HEK293T (cell line): ENCODE measurements at regions not wholly inside any gene's neighbourhood (a gene's known extent, or its start where the extent isn't known, plus 50 kb on each side); places are given as distances from the start of the nearest gene placed in this dataset.

Experiments used
- CTCF ChIA-PET: fragments of 350-600 bp; formaldehyde crosslinking; extraction: SDS; loops from one replicate; lab custom pipeline; 2021; ENCODE audit warnings: antibody characterized with exemption, inconsistent platforms; lab: Yijun Ruan, JAX
- POLR2A ChIA-PET: fragments of 350-600 bp; formaldehyde crosslinking; extraction: SDS; loops from one replicate; lab custom pipeline; 2020; ENCODE audit warnings: antibody characterized with exemption, inconsistent platforms; lab: Yijun Ruan, JAX
- DNase-seq: peaks from one replicate; pipeline ENCODE4 v3.0.0; 2012; ENCODE audit warnings: mixed read lengths; ENCODE audit errors: extremely low spot score
- ARNT ChIP-seq: fragments of 450-650 bp; IDR thresholded peaks from 2 replicates; pipeline ENCODE4 v1.6.1; 2017; ENCODE audit warnings: mild to moderate bottlenecking
- BHLHE40 ChIP-seq: fragments of 450-650 bp; IDR thresholded peaks from 2 replicates; pipeline ENCODE4 v1.6.1; 2016; ENCODE audit warnings: mild to moderate bottlenecking, moderate library complexity, borderline replicate concordance
- CTBP1 ChIP-seq: fragments of 450-650 bp; IDR thresholded peaks from 2 replicates; pipeline ENCODE4 v1.6.1; 2016; ENCODE audit warnings: borderline replicate concordance
- ELF4 ChIP-seq: fragments of 450-650 bp; IDR thresholded peaks from 2 replicates; pipeline ENCODE4 v1.6.1; 2017; ENCODE audit warnings: antibody characterized with exemption
- FOXA1 ChIP-seq: fragments of 450-650 bp; IDR thresholded peaks from 2 replicates; pipeline ENCODE4 v1.6.1; 2016; ENCODE audit warnings: mild to moderate bottlenecking
- FOXK2 ChIP-seq: fragments of 450-650 bp; IDR thresholded peaks from 2 replicates; pipeline ENCODE4 v1.6.1; 2016; ENCODE audit warnings: mild to moderate bottlenecking
- FOXM1 ChIP-seq: fragments of 450-650 bp; IDR thresholded peaks from 2 replicates; pipeline ENCODE4 v1.6.1; 2017; ENCODE audit warnings: mild to moderate bottlenecking, borderline replicate concordance
- HDGF ChIP-seq: fragments of 450-650 bp; IDR thresholded peaks from 2 replicates; pipeline ENCODE4 v1.6.1; 2017; ENCODE audit warnings: antibody characterized with exemption, borderline replicate concordance
- L3MBTL2 ChIP-seq: fragments of 450-650 bp; conservative IDR thresholded peaks from 2 replicates; pipeline ENCODE4 v1.6.1; 2016; ENCODE audit warnings: mild to moderate bottlenecking
- LEF1 ChIP-seq: fragments of 450-650 bp; IDR thresholded peaks from 2 replicates; pipeline ENCODE4 v1.6.1; 2017; ENCODE audit warnings: mild to moderate bottlenecking, borderline replicate concordance
- NFRKB ChIP-seq: fragments of 450-650 bp; IDR thresholded peaks from 2 replicates; pipeline ENCODE4 v1.6.1; 2016; ENCODE audit warnings: mild to moderate bottlenecking, moderate library complexity
- SP1 ChIP-seq: fragments of 450-650 bp; IDR thresholded peaks from 2 replicates; pipeline ENCODE4 v1.6.1; 2017
- SUZ12 ChIP-seq: fragments of 450-650 bp; IDR thresholded peaks from 2 replicates; pipeline ENCODE4 v1.6.1; 2016; ENCODE audit warnings: mild to moderate bottlenecking
- TARDBP ChIP-seq: fragments of 450-650 bp; IDR thresholded peaks from 2 replicates; pipeline ENCODE4 v1.6.1; 2016
- ZNF384 ChIP-seq: fragments of 450-650 bp; IDR thresholded peaks from 2 replicates; pipeline ENCODE4 v1.6.1; 2016
- TF ChIP-seq, protein P1 (sequence below): fragments of 450-650 bp; IDR thresholded peaks from 2 replicates; pipeline ENCODE4 v1.6.1; 2016

DNA sequence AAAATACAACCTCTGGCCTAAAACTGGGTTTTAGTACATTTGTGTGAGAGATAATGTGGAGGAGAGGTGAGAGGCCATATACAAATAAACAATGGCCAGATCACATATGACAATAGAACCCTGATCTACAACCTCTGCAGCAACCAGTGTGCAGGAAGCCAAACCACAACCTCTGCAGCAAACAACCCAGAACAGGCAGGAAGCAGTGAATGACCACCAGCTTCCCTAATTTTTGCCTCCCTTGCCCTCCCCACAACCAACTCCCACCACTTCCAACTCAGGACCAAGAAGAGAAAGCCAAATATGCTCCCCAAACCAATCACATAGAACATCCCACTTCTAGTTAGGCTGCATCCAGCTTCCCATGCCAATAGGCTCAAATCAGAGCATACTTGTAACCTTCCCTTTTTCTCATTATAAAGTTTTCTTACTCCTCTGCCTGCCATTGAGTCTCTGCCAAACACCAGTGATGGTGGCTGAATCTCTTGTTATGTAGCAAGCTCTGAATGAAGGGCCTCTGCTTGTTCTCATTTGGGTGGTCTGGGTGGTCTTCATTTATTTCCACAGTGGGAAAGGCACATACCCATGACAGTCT, 102.6 kb upstream of the GAP43 start:
- POLR2A ChIA-PET: no interaction called here
- TF ChIP-seq ARNT (no peak), FOXK2 (no peak), SP1 (no peak), ZNF384 (no peak), FOXA1 (no peak), L3MBTL2 (no peak), ELF4 (no peak), CTBP1 (no peak), BHLHE40 (no peak), FOXM1 (no peak), HDGF (no peak), TARDBP (no peak), NFRKB (no peak), SUZ12 (no peak), LEF1 (no peak)
- TF ChIP-seq, protein P1, sequence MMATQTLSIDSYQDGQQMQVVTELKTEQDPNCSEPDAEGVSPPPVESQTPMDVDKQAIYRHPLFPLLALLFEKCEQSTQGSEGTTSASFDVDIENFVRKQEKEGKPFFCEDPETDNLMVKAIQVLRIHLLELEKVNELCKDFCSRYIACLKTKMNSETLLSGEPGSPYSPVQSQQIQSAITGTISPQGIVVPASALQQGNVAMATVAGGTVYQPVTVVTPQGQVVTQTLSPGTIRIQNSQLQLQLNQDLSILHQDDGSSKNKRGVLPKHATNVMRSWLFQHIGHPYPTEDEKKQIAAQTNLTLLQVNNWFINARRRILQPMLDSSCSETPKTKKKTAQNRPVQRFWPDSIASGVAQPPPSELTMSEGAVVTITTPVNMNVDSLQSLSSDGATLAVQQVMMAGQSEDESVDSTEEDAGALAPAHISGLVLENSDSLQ: no peak
- DNase-seq: no peak
- CTCF ChIA-PET: no interaction called here

DNA sequence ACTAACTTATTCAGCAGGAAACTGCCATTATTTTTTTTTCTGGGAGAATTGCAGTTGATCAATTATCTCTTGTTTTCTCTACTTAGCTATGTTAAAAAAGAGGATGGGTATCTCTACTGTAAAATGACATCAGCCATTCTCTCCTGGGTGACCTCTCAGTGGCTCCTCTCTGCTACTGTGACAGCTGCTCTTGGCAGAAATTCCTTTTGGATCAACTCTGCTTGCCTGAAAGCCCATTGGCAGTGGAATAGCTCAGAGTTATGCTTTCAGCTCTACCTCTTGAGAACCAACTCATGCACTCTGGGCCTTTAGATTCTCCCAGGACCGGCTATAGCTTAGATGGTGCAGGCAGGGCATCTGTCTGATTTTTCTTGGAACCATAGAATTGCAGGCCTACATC, 99.9 kb upstream of the GAP43 start:
- ChIA-PET POLR2A (interaction anchor here (1.1 kb wide), 1 partner anchor 10 kb away, joined by 4 read pairs; no protein-coding TSS in a partner anchor), CTCF (no interaction called here)
- no peak for DNase-seq

DNA sequence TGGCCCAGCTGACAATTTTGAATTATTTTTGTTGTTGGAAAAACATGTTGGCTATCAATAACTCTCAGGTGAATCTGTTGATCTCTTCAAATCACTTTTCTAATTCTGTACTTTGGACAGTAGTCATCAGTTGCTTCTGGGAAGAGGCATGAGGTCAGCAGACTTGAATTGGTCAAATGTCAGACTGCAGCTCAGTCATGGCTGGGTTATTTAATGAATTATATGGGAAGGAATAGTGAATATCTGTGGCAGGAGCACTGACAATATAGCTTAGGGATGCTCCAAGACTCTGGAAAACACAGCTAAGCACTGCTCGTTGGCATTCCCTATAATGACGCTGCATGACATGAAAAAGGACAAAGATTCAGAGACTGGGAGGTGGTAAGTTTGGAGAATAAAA, 98.8 kb upstream of the GAP43 start:
- CTCF ChIA-PET: no interaction called here
- TF ChIP-seq BHLHE40 (no peak), ARNT (no peak), NFRKB (no peak), HDGF (no peak), CTBP1 (no peak), L3MBTL2 (no peak), FOXK2 (no peak)
- TF ChIP-seq, protein P1: no peak
- no peak for DNase-seq
- POLR2A ChIA-PET: no interaction called here

More for the DNA sequence above, 99.9 kb upstream of the GAP43 start:
- TF ChIP-seq, protein P1: no peak
- TF ChIP-seq ARNT (no peak), NFRKB (no peak), FOXM1 (no peak), SP1 (no peak), TARDBP (no peak)

DNA sequence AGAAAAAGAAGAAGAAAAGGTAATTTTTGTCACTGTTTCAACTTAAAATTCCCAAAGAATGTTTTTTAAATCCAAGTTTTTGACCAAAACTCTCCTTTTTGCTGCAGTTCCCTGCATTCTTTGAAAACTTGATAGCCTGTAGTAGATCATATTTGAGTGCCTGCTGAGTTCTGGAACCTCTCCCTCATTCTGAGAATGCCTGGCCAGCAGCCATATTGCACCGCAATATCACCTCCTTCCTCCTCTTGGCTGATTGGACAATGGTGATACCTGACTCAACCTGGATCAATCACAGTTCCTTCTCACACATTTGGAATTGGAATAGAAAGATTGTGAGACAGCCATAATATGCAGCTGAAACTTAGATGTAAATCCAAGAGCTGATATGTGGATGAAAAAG, 97.6 kb upstream of the GAP43 start:
- no peak for DNase-seq
- TF ChIP-seq, protein P1: no peak
- TF ChIP-seq NFRKB: no peak
- no peak for TF ChIP-seq BHLHE40
- TF ChIP-seq HDGF: no peak
- CTCF ChIA-PET: no interaction called here
- POLR2A ChIA-PET: no interaction called here

DNA sequence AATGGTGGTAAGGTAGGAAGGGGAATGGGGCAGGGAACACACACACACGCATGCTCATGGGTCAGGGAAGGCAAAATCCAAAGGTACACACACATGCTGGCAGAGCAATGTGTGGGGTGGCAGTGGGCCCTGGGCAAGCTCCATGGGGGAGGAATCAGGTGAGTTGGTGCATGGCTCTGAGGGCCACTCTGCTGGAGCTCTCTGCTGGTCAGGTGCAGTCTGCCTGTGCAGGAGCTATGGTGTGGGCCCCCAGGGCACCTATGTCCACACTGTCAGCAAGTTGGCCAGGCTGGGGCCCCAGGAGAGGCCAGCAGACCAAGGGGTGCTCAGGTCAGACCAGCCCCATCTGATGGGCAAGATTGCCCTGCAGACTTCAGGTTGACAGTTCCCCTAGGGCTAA, 90.1 kb upstream of the GAP43 start:
- no peak for DNase-seq
- POLR2A ChIA-PET: no interaction called here
- CTCF ChIA-PET: no interaction called here
- TF ChIP-seq NFRKB: no peak
- TF ChIP-seq, protein P1: no peak
- TF ChIP-seq ARNT: no peak
- TF ChIP-seq HDGF: no peak
- TF ChIP-seq LEF1: no peak

DNA sequence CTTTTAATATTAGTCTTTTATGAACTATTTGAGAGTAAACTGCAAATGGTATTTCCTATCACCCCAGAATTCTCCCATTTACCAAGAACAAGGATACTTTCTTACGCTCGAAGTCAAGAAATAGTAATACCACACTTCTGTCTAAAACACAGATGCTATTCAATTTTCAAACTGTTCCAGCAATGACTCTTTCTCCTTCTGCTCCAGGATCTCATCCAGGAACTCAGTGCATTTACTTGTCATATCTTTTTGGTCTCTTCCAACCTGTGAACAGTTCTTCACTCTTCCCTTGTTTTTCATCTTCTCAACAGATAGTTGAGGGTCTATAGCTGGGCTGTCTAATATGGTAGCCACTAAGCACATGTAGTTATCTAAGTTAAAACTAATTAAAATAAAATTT, 87.1 kb upstream of the GAP43 start:
- CTCF ChIA-PET: no interaction called here

More for the DNA sequence above, 87.1 kb upstream of the GAP43 start:
- TF ChIP-seq FOXA1 (no peak), LEF1 (no peak), BHLHE40 (no peak), ELF4 (no peak), FOXM1 (no peak), TARDBP (no peak)
- TF ChIP-seq, protein P1: no peak
- DNase-seq: no peak
- POLR2A ChIA-PET: no interaction called here
